RCC 7860 (cell line): ENCODE measurements at regions not wholly inside any gene's neighbourhood (a gene's known extent, or its start where the extent isn't known, plus 50 kb on each side); places are given as distances from the start of the nearest gene placed in this dataset.

Experiments
- DNase-seq: peaks from one replicate; pipeline ENCODE4 v3.0.0-alpha.2; 2015; ENCODE audit warnings: low spot score
- FAIRE-seq: peaks from 2 replicates; lab custom pipeline; 2012; peaks lifted over from hg19 to GRCh38; lab: Jason Lieb, UNC

DNA sequence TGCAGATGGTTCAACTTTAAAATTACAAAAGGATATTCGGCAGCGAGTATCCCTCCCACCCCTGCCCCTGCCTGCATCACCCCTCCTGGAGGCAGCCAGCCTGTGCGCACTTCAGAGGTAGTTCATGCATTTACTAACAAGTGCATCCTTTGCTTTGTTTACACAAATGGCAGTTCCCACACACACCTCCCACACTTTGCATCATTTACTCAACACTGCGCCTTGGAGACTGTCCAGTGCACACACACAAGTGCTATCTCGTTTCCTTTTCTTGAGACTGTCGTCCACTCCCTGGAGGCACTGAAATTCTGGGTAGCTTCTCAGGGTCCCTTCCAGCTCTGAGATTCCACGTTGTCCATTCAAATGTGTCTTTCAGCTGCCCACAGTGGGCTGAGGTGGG lies 53.1 kb upstream of the VSX1 start:
- DNase-seq, result no peak
- no peak for FAIRE-seq

DNA sequence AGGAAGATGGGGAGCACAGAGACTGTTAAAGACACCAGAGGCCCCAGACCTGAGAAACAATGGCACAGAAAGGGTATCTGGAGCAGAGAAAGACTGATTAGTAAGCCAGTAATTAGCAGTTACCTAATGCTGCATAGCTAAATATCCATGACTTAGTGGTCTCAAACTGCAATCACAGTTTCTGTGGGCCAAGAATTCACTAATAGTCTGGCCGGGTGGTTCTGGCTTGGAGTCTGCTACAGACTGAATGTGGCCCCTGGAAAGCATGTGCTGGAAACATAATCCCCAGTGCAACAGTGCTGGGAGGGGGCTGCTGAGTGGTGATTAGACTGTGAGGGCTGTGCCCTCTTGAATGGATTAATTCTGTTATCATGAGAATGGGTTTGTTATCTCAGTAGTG lies 54.1 kb upstream of the VSX1 start:
- FAIRE-seq, result no peak
- DNase-seq, result no peak

DNA sequence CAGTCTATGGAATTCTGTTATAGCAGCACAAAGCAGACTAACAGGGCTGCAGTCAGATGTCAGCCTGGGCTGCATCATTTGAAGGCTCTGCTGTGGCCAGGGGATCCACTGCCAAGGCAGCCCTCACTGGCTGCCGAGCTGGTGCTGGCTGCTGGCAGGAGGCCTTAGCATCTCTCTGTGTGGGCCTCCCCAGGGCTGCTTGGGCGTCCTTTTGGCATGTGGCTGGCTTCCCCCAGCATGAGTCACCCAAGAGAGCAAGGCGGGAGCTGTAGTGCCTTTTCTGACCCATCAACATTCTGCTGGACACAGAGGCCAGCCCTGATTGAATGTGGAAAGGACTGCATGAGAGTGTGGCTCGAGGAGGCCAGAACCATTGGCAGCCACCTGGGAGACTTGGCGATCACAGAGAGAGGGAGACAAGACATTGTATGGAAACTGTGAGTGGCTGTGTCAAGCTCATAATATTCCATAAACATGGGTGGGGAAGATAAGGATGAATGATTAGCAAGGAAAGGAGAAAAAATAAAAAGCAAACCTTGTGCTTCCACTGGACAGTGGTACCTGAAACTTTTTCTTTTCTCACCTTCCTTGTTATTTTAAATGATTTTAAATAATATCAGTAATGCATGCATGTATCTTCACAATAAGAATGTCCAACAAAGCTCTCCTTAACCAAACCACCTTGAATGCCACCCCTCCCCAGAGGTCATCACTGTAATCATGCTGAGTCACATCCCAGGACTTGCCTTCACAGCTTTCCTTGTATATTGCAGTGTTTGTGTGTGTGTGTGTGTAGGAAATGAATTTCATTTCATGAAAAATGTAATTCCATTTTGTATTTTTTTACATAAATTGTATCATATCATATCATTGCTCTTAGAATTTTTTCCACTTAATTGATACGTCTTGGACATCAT lies 55.0 kb upstream of the VSX1 start:
- peak; percentile 82 for DNase-seq
- FAIRE-seq, result peak; percentile 86

DNA sequence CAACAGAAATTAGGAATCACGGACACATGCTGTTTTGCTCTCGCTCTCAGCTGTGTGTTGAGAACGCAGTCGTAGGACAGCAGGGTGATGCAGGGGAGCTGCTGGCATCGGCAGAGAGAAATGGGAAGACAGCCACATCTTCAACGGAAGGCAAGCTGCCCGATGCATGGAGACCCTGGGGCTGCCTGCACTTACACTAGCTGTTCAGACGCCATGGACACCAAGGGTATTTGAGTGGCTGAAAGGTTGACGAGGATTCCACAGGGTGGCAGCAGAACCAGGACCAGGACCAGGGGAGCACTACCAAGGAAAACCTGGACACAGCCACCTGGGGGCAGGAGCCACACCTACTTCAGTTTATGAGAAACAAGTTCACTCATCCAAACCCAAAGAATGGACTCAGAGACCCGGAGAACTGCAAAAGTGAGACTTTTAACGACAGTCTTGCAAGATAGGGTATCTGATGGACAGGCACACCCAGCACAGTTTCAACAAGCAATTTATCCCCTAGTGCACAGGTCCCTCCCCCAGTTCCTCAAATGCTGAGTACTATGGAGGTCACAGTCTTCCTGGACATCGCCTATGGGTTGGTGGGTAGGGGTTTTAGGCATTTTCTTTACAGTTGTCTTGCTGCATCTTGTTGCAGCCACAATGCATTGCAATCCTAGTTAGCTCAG lies 56.3 kb upstream of the ENTPD6 start:
- DNase-seq (no peak), FAIRE-seq (no peak)

DNA sequence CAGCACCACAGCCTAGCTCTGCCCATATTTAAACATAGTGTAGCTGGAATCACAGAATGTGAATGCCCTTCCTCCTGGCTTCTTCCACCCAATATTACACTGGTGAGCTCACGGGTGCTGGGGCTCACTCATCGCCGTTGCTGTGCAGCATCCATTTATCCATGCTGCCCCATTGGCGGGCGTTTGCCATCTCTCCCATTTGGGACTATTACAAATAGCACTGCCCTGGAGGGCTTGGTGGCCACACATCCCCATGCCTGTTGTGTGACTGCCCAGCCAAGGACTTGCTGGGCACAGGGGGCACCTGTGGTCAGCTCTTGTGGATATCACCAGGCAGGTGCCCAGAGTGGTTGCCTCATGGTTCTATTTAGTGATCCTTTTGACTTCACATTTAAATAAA lies 54.5 kb upstream of the ENTPD6 start:
- FAIRE-seq (no peak), DNase-seq (no peak)

DNA sequence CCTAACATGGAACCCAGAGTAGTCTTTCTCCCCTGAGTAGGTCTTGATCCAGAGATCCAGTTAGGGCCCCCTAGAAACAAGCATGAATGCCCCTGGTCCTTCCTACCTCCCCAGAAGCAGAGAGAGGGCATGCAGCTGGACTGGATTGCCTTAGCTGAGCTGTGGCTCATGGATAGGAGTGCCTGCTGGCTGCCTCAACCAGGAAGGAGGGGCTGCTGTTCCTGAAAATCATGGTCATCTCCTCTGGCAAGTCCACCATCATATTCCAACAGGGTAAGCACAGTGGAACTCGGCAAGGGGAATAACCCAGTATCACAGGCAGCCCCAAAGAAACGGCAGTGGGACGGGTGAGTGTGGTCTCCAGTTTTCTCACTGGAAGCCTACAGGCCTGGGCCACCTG lies 53.1 kb upstream of the ENTPD6 start:
- FAIRE-seq, result no peak
- DNase-seq, result no peak

DNA sequence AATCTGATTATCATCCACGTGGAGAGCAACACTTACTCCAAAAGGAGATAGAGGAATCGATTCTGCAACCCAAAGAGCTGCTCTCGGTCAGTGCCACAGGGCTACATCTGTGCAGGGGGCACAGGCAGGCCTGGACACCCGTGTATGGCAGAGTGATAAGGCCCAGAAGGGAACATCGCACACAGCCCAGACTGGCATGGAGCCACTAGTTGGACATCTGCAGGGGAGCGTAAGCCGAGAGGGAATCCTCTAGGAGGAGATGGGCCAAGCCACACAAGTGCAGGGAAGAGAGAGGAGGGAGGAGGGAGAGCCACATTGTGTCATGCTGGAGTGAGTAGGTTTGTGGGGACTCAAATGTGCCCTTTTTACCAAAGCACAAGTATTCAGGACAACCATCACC lies 50.4 kb upstream of the ENTPD6 start:
- FAIRE-seq (no peak), DNase-seq (no peak)
